GM19372 (cell line): ENCODE measurements at regions not wholly inside any gene's neighbourhood (a gene's known extent, or its start where the extent isn't known, plus 50 kb on each side); places are given as distances from the start of the nearest gene placed in this dataset.
"Not testable (repeated sequence)": the region's sequence is repeated elsewhere in the genome, so short reads cannot be mapped to it uniquely, and the experiment has no call there.

Experiments used
- ATAC-seq: cut with Tn5 transposase; IDR thresholded peaks from one replicate; pipeline ENCODE4 v1.9.1; 2021; ENCODE audit warnings: mild to moderate bottlenecking, low read depth, moderate library complexity; ENCODE audit not compliant: unreplicated experiment

GRCh38 chr18:64384101-64384500, 235.2 kb upstream of the LINC00305 start:
- no peak for ATAC-seq

GRCh38 chr18:64380117-64380516, 231.2 kb upstream of the LINC00305 start:
- peak; percentile 98 for ATAC-seq

- peak; percentile 26 for ATAC-seq
Measured at GRCh38 chr18:64379662-64380061, 230.8 kb upstream of the LINC00305 start.

GRCh38 chr18:64377446-64377845, 228.6 kb upstream of the LINC00305 start:
- no peak for ATAC-seq

GRCh38 chr18:64372850-64373249, 224.0 kb upstream of the LINC00305 start:
- no peak for ATAC-seq

GRCh38 chr18:64369830-64370440, 221.0 kb upstream of the LINC00305 start:
- ATAC-seq, result not testable (repeated sequence)

- no peak for ATAC-seq
Measured at GRCh38 chr18:64365106-64365505, 216.2 kb upstream of the LINC00305 start.

GRCh38 chr18:64337673-64338072, 188.8 kb upstream of the LINC00305 start:
- ATAC-seq, result no peak

- no peak for ATAC-seq
Measured at GRCh38 chr18:64337018-64337417, 188.1 kb upstream of the LINC00305 start.

- ATAC-seq, result no peak
Measured at GRCh38 chr18:64334748-64335147, 185.9 kb upstream of the LINC00305 start.

- ATAC-seq, result no peak
Measured at GRCh38 chr18:64333584-64333983, 184.7 kb upstream of the LINC00305 start.

- ATAC-seq, result no peak
Measured at GRCh38 chr18:64332835-64333234, 183.9 kb upstream of the LINC00305 start.

GRCh38 chr18:64331419-64331818, 182.5 kb upstream of the LINC00305 start:
- no peak for ATAC-seq

GRCh38 chr18:64330931-64331330, 182.0 kb upstream of the LINC00305 start:
- ATAC-seq, result no peak

GRCh38 chr18:64330161-64330560, 181.3 kb upstream of the LINC00305 start:
- ATAC-seq, result no peak

GRCh38 chr18:64322189-64322588, 173.3 kb upstream of the LINC00305 start:
- no peak for ATAC-seq

- no peak for ATAC-seq
Measured at GRCh38 chr18:64318547-64318946, 169.7 kb upstream of the LINC00305 start.

- no peak for ATAC-seq
Measured at GRCh38 chr18:64311859-64312258, 163.0 kb upstream of the LINC00305 start.

GRCh38 chr18:64295839-64296238, 147.0 kb upstream of the LINC00305 start:
- ATAC-seq, result no peak

- no peak for ATAC-seq
Measured at GRCh38 chr18:64294967-64295366, 146.1 kb upstream of the LINC00305 start.

GRCh38 chr18:64288432-64288831, 139.5 kb upstream of the LINC00305 start:
- ATAC-seq, result no peak

GRCh38 chr18:64287926-64288325, 139.0 kb upstream of the LINC00305 start:
- ATAC-seq, result no peak

- no peak for ATAC-seq
Measured at GRCh38 chr18:64283059-64283458, 134.2 kb upstream of the LINC00305 start.
